ENCODE measurements at regions not wholly inside any gene's neighbourhood (a gene's known extent, or its start where the extent isn't known, plus 50 kb on each side); places are given as distances from the start of the nearest gene placed in this dataset.

DNA sequence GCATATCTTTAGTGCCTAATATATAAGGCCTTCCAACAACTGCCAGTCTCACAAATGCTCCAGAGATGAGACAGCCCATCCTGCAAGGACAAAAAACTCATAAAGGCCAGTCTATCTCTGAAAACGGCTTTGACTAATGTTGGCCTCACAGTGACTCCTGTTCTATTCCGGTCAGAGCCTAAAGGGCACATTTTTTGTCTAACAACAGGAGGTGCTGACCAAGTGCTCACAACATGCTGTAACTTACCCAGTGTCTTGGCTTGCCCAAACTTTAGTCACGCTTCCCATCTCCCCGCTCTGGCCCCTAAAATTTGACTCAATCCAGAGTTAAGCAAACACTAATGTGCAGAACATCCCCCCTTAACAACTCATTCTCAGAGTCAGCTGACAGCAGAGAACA is 1411.2 kb upstream of the MIR17HG start:
- DNase-seq: no peak

GRCh38 chr13:89937420-89937819 is 1410.1 kb upstream of the MIR17HG start:
- no peak for DNase-seq

DNA sequence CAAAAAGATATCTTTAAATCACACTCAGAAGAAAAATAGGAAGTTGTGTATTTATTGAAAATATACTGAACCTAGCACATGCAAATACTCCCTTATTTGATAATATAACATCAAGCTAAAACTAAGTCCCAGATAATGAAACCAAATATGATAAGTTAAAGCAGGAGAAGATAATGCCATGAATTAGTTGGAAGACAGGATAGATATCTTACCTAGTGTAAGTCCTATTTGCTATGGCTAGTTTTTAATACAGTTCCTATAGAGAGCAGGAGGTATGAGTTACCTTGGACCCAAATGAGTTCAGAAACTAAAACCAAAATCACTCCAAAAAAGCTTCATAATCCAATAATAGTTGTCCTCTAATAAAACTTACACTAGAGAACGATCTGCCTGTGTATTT is 1407.1 kb upstream of the MIR17HG start:
- DNase-seq: no peak

DNA sequence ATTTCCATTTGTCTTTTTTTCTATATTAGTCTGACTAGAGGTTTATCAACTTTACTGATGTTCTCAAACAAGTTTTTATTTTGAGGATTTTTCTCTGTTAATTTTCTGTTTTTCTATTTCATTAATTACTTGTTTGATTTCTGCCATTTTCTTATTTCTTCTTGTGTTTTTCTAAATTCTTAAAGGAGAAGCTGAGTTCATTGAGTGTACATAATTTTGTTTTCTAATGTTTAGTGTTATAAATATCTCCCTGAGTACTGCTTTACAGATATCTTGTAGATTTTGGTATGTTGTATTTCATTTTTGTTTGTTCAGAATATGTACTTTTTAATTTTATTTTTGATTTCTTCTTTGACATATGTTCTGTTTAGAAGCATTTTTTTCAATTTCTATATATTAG is 1404.3 kb upstream of the MIR17HG start:
- DNase-seq: no peak

- no peak for DNase-seq
These were observed 1397.3 kb upstream of the MIR17HG start for GRCh38 chr13:89950225-89950624.

DNA sequence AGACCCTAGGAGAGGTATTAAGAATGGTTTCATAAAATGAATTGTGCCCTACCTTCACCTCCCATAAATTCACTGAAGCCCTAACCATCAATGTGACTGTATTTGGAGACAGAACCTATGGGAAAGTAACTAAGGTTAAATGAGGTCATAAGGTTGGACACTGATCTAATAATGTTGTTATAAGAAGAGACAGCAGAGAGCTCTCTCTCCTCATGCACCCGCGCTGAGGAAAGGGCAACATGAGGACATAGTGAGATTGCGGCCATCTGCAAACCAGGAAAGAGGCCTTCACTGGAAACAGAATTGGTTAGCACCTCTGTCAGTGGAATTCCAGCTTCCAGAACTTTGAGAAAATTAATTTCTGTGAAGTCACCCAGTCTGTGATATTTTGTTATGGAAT is 1396.1 kb upstream of the MIR17HG start:
- DNase-seq: no peak

- DNase-seq: no peak
These were observed 1393.9 kb upstream of the MIR17HG start for GRCh38 chr13:89953581-89953980.

DNA sequence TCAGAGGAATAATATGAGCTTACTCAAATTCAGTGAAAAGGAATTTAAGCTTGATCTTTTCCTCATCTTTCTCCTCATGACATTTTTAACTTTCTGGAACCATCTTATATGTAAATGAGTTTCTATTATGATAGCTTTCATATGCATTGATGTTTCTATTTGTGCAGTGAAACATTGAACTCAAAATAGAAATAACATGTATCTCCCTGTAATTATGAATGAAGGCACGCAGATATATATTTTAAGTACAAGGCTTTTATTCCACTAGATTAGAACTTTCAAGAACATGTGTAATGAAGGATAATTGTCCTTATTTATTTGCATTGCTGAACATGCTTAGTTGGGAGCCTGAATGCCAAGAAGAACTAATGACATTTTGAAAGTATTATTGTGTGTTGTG is 1391.7 kb upstream of the MIR17HG start:
- no peak for DNase-seq

DNA sequence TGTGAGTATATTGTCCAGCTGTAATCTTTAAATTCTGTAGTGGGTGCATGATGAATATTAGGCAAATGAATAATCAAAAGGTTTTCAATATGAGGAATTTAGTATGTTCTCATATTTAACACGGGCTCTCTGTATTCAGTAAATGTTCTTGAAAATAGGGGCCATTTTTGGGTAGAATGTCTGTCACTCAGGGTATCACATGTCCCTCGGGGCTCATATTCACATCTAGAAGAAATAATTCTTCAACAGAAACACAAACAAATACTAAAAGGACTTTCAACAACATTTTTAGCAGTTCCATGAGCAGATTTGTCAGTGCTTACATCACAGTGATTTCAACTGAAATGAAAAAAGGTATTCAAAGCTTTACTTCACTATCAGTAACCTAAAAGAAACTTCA is 1388.4 kb upstream of the MIR17HG start:
- no peak for DNase-seq

GRCh38 chr13:89965252-89965651 is 1382.2 kb upstream of the MIR17HG start:
- no peak for DNase-seq

DNA sequence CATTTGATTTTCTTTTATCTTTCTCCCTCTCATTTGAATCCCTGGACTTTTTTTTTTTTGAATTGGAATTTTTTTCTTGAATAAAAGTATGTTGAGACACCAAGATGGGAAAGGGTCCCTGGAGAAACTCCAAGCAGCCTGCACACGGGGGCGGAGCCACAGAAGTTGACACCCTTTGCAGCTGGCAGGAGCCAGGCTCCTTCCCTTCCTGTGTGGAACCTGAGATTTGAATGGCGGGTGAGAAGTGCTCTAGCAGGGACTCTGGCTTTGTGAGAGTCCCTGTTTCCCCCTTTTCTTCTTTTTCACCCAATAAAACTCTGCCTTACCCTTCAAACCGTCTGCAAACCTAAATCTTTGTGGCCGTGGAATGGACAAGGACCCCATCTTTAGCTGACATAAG is 1381.0 kb upstream of the MIR17HG start:
- DNase-seq: no peak

- no peak for DNase-seq
These were observed 1379.8 kb upstream of the MIR17HG start for GRCh38 chr13:89967701-89968100.

- DNase-seq: no peak
These were observed 1379.0 kb upstream of the MIR17HG start for GRCh38 chr13:89968470-89968869.

GRCh38 chr13:89970353-89970709 is 1377.2 kb upstream of the MIR17HG start:
- DNase-seq: no peak

DNA sequence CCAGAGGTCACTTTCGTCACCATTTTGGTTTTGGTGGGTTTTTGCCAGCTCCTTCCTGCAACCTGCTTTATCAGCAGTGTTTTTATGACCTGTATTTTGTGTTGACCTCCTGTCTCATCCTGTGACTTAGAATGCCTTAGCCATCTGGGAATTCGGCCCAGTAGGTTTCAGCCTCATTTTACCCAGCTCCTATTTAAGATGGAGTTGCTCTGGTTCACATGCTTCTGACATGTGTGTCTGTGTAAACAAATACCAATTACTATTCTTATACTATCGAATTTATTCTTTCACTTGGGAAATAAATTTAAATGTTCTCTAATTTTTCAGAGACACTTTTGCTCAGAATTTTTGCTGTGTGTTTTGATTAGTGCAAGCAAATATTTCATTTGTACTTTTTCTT is 1370.3 kb upstream of the MIR17HG start:
- DNase-seq: no peak

- DNase-seq: no peak
These were observed 1366.6 kb upstream of the MIR17HG start for GRCh38 chr13:89980896-89981295.

- DNase-seq: no peak
These were observed 1364.9 kb upstream of the MIR17HG start for GRCh38 chr13:89982407-89983095.

GRCh38 chr13:89988206-89988605 is 1359.3 kb upstream of the MIR17HG start:
- DNase-seq: no peak

GRCh38 chr13:90003566-90003965 is 1343.9 kb upstream of the MIR17HG start:
- DNase-seq: no peak

DNA sequence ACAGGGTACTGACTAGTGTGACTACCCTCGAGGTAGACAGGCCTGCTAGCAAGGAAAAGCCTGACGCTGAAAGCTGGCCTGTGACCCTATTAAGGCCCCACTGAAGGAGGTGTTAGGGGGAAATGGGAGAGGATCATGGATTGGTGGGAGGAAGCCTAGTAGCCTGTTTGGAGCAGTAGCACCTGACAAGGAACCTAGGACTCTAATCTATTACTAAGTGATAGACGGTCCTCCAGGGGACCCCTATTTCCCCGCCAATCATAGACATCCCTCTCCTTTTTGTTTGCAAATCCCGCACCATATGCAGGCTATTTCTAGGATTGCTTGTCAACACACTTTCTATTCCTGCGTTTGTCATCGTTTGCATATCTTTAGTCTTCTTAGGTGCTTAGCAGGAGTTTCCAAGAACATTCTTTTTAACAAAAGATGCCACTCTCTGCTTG is 1338.8 kb upstream of the MIR17HG start:
- DNase-seq: no peak

DNA sequence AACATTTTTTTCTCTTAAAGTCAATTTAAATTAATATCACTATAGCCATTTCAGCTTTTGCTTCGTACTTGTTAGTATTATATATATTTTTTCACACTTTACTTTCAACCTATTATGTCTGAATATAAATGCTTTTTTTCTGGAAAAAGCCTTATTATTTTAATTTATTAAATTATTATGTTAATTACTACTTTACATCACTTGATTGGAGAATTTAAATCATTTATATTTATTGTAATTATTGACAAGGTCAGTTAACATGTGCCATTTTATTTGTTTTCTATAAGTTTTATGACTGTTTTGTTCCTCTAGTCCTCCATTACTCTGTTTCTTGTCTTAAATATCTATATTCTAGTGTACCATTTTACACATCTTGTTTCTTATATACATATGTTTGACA is 1333.4 kb upstream of the MIR17HG start:
- DNase-seq: no peak

- no peak for DNase-seq
These were observed 1331.7 kb upstream of the MIR17HG start for GRCh38 chr13:90015565-90016507.

- no peak for DNase-seq
These were observed 1330.8 kb upstream of the MIR17HG start for GRCh38 chr13:90016688-90017087.

DNA sequence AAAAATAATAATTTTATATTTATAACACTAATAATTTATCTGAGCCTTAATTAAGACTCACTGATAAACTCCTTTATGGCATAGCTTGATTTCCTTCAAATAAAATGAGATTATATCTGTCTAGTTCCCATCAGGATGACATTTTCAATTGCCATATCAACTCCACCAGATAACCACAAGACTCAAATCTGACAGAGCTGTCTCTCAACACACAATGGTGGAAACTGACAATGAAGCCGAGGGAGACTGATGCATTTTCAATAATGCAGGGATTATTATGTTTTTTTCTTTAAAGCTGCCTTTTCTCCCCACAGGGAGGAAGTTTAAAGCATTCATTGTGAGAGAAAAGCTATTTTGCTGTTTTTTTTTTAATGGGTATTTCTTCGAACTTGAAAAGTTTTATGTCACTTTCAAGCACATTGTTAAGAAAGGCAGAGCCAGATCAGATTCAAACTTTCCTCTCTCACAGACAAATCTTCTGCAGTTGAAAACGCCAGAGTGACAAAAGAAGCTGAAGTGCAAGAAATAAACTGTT is 1326.9 kb upstream of the MIR17HG start:
- no peak for DNase-seq

Data from activated T-cell treated with anti-CD3 and anti-CD28 coated beads, Interleukin-2, amount 50 U/mL, for 48 hours (primary cell).